ENCODE measurements at regions not wholly inside any gene's neighbourhood (a gene's known extent, or its start where the extent isn't known, plus 50 kb on each side); places are given as distances from the start of the nearest gene placed in this dataset.
"Not testable (repeated sequence)": the region's sequence is repeated elsewhere in the genome, so short reads cannot be mapped to it uniquely, and the experiment has no call there.

DNA sequence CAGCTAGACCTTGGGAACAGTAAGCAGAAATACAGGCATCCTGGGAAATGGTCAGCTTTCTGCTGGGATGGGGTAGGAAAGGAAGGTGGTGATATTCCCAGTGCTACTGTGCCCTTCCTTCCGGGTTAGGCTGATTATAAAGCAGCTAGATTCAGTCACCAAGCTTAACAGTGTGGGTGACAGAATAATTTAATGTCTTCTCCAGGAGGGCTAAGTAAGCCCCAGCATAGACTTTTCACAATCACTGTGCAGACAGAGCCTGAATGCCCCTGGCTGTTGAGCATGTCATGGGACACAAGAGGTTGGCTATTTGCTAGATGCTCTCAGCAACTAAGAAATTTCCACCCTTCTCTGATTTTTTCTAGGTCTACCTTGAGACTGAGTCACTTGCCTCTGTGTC lies 513.0 kb downstream of the TOX3 start:
- DNase-seq, result no peak

- DNase-seq, result no peak
Observed at GRCh38 chr16:52022980-52023379, 524.0 kb downstream of the TOX3 start.

GRCh38 chr16:52022177-52022576 lies 524.8 kb downstream of the TOX3 start:
- no peak for DNase-seq

DNA sequence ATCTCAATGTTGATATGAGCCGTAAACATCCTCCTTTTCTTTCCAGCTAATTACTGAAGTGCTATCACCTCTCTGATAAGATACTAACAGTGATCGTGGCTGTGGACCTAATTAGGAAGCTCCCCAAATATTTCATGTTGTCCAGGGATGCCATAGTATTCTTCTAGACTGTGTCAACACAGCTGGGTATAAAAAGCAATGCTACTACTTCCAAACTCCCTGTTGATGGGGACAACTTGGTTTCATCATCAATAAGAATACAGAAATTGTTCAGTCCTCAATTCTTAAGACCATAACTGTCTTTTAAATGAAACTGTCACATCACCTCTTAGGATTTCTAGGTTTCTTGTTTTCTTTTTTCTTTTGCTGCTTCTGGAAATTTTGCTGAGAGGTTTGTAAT lies 530.6 kb downstream of the TOX3 start:
- DNase-seq, result no peak

DNA sequence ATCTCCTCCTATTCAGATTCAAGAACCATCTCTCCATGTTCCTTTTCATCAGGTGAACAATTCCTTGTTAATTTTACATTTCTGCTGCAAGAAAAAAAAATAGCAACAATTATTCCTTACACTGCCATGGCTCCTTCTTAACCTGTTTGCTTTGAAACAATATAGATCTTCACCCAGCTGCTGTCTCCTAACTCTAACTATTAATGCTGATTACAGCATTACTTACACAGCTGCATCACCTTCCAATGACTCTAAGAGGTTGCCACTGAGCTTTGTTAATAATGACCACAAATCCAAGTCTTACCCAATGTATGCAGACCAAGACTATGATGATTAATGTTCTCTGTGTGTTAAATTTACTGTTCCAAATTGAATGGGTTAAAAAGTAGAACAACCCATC lies 541.4 kb downstream of the TOX3 start:
- DNase-seq, result no peak

DNA sequence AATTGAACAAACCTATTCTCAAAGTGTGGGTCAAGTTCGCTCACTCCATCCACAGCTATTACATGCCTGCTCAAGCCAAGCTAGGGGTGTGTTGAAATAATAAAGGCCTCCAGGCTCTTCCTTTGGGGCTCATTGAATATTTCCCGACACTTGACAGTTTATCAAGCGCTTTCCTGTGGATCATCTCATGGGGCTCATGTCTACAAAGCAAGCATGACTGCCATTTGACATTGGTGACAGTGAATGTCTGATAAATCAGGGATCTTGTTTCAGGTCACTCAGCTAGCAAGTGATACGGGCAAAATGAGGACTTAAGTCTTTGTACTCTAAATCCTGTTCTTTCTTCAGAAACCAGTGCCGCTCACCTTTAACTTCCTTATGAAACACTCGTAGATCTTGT lies 542.6 kb downstream of the TOX3 start:
- no peak for DNase-seq

DNA sequence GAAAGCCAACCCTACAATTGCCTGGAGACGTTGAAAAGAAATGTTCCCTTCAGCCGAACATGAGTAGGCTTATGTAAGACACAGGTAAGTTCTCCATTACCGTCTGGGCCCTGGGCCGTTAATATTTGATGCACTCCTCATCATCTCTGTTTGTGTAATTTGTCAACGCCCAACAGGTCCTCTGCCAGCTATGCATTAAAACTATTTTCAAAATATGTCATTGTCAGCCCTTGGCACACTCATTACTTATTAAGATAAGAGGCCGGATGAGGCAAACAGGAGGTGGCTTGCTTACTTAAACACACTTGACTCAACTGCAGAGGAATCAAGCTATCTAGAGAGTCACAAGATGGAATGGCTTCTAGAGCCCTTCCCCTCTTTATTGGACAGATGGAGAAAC lies 544.9 kb downstream of the TOX3 start:
- DNase-seq, result no peak

- no peak for DNase-seq
Observed at GRCh38 chr16:51996516-51996915, 550.4 kb downstream of the TOX3 start.

DNA sequence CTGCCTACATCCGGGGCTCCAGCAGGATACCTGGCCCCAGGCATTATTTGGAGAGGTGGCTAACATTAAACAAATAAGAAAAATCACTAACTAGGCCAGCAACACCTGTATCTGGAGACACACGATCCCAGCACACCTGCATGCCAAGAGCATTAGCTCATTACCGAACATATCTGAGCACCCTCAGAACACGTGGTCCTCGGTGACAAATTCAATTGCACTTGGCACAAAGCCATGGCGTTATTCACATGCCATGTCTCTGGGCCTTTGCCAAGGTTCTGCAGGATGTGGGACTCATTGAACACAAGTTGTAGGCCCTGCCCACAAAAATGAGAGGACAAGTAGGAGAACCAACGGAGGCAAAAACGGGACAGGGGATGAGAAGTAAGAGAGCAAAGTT lies 552.3 kb downstream of the TOX3 start:
- no peak for DNase-seq

- no peak for DNase-seq
Observed at GRCh38 chr16:51989637-51990230, 557.2 kb downstream of the TOX3 start.

DNA sequence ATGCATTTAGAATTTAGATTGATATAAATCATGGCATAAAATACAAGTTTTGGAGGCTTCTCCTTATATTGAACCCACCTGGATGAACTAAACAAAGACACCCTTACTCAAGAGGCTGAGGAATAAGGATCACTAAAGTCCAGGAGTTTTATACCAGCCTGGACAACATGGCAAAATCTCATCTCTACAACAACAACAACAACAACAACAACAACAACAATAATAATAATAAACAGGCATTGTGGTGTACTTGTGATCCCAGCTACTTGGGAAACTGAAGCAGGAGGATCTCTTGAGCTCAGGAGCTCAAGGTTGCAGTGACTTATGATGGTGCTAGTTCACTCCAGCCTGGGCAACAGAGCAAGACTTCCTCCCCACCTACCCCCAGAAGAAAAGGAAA lies 558.0 kb downstream of the TOX3 start:
- no peak for DNase-seq

DNA sequence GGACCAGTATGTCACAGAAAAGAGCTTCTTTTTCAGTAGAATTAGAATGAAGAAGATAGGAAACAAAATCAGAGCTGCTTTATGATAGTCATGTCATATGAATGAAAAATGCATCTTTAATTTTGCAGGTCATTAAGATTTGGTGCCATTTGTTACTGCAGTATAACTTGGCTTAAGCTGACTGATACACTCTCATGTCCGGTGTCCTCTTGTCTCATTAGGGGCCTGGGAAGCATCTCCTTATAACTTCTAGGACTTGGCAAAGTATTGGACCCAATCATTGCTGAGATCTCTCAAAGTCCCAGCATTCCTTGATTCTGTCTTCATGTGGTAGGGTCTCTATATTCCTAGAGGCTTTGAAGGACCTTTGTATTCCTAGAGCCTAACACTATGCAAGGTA lies 559.4 kb downstream of the TOX3 start:
- no peak for DNase-seq

GRCh38 chr16:51986717-51987116 lies 560.2 kb downstream of the TOX3 start:
- no peak for DNase-seq

- no peak for DNase-seq
Observed at GRCh38 chr16:51986301-51986700, 560.6 kb downstream of the TOX3 start.

DNA sequence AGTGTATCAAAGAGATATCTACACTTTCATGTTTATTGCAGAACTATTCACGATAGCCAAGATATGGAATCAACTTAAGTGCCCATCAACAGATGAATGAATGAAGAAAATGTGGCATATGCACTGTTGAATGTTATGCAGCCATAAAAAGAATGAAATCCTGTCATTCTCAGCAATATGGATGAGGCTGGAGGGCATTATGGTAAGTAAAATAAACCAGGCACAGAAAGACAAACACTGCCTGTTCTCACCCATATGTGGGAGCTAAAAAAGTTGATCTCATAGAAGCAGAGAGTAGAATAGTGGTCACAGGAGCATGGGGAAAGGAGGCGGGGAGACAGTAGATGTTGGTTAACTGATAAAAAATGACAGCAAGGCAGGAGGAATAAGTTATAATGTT lies 561.8 kb downstream of the TOX3 start:
- DNase-seq, result no peak

DNA sequence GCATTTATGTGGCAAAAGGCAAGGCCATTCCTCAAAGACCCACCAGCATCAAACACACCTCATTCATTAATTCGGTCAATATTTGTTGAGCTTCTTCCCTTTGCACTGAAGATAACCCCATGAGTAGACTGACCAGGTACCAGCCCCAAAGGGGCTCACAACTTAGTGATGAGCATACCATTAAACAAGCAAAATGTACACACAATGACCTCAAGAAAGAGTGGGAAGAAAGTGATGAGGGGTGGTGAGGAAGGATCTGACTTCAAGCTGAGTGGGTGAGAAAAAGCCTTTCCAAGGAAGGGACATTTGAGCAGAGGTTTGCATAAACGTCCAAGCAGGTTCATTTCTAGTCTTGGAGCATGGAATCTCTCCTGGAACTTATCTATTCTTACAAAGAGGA lies 562.5 kb downstream of the TOX3 start:
- DNase-seq, result no peak

DNA sequence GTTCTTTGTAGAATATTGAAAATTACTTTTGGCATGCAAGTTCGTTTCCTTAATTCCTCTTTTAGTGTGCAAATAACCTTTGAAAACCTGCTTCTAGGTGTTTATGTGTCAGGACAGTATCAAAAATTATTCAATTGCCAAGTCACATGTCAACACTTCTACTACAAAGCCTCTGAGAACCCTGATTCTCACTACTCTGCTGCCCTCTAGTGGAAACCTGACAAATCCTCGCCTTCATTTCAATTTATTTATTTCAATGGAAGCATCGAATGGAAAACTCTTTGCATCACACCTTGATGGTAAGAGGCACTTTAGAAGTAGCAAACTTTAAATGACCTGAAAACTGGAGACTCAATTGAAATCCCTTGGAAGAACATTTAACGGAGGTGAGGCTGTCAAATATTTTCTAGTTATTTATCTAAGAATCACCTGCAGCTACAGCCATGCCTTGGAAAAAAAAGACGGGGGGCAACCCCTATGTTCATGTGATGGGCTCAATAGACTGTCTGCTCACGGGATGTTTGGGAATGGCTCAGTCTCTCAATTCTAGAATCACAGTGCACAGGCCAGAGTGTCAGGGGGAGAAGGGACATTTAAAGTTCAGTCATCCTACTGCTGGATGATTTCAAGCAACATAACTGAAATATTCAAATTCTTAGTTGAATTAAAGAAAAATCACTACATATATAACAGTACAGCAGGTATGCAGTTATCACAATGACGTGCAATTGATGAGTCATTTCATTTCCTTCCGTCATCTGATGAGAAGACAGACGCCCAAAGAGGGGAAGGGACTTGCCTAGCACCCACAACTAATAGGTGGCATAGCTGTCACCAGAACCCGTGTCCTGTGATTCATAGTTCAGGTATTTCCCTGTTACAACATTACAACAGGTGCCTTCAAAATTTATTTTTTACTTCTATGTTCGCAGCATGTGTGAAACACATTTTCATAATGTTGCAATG lies 563.9 kb downstream of the TOX3 start:
- peak; percentile 88 for DNase-seq

DNA sequence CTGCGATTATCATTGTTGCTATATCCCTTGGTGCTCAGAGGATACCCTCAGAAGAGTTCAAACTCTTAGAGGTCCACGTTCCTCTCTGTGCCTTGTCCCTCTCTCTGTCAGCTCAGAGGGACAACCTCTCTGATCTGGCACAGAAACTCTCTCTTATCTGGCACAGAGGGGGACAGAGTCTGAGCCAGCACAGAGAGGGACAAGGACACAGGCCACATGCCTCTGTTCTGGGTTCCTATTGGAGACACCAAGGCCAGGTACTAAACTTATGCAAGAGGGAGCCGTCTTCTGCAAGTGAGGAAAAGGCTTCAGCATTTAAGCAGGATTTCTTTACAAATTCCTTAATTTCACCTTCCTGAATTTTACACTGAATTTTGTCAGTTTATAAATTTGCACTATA lies 565.2 kb downstream of the TOX3 start:
- DNase-seq, result no peak

DNA sequence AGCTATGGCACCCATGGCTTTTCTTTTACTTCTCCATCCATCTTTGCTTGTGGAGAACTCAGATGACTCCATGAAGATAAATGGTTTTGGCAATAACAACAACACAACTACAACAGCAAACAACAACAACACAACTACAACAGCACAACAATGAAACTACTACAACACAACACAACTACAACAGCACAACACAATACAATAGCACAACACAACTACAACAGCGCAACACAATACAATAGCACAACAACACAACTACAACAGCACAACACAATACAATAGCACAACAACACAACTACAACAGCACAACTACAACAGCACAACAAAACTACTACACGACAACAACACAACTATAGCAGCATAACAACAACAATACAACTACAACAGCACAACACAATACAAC lies 569.4 kb downstream of the TOX3 start:
- not testable (repeated sequence) for DNase-seq

- DNase-seq, result peak; percentile 2
Observed at GRCh38 chr16:51971184-51971583, 575.8 kb downstream of the TOX3 start.

- no peak for DNase-seq
Observed at GRCh38 chr16:51968749-51969148, 578.2 kb downstream of the TOX3 start.

DNA sequence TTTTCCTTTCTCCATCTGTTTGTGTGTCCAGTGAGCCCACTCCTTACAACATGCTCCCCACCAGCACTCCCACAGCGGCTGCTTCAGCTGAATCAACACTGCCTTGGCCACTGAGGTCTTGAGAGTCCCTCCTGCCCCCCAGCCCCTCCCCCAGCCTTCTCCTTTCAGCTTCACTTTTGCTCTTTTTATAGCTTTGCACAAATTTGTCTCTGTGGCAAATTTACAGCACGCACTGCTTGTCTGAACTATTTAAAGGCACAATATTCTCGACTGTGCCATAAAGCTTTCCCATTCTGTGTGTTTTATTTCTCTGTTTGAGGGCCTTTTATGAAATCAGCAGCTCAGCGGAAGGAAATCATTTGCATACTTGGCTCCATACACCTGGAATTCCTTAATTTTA lies 579.3 kb downstream of the TOX3 start:
- no peak for DNase-seq

- no peak for DNase-seq
Observed at GRCh38 chr16:51960931-51961330, 586.0 kb downstream of the TOX3 start.

GRCh38 chr16:51953286-51953985 lies 593.5 kb downstream of the TOX3 start:
- no peak for DNase-seq
